ENCODE measurements at regions not wholly inside any gene's neighbourhood (a gene's known extent, or its start where the extent isn't known, plus 50 kb on each side); places are given as distances from the start of the nearest gene placed in this dataset.
"Not testable (repeated sequence)": the region's sequence is repeated elsewhere in the genome, so short reads cannot be mapped to it uniquely, and the experiment has no call there.

GRCh38 chr3:35950021-35950420 lies 310.7 kb downstream of the ARPP21 start:
- DNase-seq, result no peak

DNA sequence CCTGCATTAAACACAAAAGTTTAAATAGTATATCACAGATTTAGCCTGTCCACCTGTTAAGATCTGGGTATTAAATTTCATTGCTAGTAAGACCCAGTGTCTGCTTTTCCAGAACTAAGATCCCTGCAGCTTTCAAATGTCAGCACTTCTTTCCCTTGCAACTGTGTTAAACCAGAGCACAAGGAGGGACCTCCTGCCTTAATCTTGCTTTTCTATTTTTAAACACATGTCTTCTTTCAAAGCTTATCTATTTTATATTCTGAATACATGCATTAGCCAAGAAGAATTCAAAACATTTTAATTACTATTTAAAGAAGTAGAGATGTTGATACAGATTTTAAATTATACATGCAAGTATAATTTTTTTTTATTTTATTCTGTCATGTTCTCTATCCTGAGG lies 315.1 kb downstream of the ARPP21 start:
- no peak for DNase-seq

- peak; percentile 63 for DNase-seq
Measured at GRCh38 chr3:35965908-35966307, 326.6 kb downstream of the ARPP21 start.

GRCh38 chr3:35966629-35967464 lies 327.5 kb downstream of the ARPP21 start:
- DNase-seq, result no peak

GRCh38 chr3:35968043-35968622 lies 328.8 kb downstream of the ARPP21 start:
- DNase-seq, result no peak

DNA sequence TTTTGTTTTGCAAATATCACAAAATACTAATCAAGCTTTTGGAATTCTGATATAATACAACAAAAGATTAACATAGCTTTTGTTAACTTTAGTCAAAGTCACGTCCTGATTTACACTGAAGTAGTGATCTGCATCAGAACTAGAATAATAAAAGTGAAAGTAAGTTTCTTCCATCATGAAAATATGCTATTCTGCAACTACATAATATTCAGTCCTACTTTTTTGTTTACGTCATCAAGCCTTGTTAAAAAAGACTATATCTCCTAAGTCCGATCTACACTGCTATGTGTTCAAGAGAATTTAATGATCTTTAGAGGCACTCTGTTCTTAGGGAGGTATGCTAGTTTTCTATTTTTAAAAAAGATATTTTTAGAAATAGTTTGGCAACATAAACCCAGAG lies 330.1 kb downstream of the ARPP21 start:
- DNase-seq, result no peak

GRCh38 chr3:35970793-35971192 lies 331.5 kb downstream of the ARPP21 start:
- no peak for DNase-seq

- no peak for DNase-seq
Measured at GRCh38 chr3:35971686-35972085, 332.4 kb downstream of the ARPP21 start.

- DNase-seq, result no peak
Measured at GRCh38 chr3:35974872-35975271, 335.5 kb downstream of the ARPP21 start.

DNA sequence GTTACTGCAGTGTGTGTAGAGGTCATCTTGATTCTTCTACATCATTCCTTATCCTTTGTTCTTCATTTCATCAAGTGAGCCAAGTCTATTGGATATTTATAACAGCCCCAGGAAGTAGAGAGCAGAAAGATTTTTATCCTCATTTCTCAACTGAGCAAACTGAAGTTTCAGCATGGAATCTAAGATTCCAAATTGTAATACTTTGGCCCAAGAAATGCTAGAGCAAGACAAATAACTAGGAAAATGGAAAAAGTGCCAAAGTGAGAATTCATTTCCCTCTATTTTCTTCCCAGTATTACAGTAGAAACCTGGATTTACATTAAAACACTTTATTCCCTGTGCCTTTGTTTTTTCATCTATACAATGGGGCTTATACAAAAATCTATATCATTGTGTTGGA lies 346.8 kb downstream of the ARPP21 start:
- no peak for DNase-seq

DNA sequence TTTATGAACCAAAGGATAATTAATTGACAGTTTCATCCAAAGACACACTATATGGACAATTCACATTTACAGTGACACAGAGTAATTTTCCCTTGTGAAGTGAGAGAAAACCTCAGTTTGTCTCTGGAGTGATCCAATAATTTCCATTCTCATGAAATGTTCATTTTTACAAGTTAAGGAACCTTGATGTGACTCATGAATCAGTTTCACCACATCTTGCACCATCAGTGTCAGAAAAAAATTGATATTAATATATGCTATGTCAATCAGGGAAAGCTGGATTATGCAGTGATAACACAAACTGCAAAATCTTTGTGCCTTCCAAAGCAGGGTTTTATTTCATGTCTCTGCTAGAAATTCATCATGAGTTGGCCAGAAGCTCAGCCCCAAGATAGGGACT lies 348.1 kb downstream of the ARPP21 start:
- no peak for DNase-seq

DNA sequence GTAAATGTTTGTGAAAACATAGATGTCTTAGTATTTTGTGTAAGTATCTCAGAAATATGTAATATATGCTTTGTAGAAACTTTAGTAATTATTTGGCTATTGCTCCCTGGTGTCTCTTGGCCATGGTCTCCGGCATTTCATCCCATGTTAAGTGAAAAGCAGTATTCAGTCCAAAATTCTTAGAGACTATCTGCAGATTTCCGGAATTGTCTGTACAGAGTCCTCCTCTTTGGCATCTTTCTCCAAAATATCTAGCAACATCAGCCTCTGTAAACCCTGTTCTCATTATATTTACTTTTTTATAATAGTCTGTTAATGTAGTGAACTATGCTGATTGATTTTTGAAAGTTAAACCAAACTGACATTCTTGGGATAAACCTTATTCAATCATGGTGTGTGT lies 352.7 kb downstream of the ARPP21 start:
- DNase-seq, result no peak

- DNase-seq, result no peak
Measured at GRCh38 chr3:36011791-36012190, 368.5 kb upstream of the STAC start.

DNA sequence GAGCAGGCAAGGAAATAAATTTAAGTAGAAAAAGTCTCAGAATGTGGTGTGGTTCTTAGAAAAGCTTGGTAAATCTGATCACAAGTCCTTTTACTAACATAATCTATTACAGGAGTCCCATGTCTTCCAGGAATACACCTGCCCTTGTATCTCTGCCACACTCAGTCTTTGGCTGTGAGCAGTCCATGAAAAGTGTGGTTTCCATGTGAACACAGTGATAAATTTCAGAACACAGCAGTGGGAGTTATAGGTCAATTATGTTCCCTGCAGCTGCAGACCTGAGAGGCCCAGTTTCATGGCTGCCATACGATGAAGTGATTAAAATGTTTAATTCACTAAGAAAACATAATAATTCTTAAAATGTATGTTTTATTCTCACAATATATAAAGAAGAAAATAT lies 366.9 kb upstream of the STAC start:
- DNase-seq, result no peak

GRCh38 chr3:36025232-36025631 lies 355.1 kb upstream of the STAC start:
- no peak for DNase-seq

GRCh38 chr3:36032180-36033047 lies 347.9 kb upstream of the STAC start:
- DNase-seq, result no peak

DNA sequence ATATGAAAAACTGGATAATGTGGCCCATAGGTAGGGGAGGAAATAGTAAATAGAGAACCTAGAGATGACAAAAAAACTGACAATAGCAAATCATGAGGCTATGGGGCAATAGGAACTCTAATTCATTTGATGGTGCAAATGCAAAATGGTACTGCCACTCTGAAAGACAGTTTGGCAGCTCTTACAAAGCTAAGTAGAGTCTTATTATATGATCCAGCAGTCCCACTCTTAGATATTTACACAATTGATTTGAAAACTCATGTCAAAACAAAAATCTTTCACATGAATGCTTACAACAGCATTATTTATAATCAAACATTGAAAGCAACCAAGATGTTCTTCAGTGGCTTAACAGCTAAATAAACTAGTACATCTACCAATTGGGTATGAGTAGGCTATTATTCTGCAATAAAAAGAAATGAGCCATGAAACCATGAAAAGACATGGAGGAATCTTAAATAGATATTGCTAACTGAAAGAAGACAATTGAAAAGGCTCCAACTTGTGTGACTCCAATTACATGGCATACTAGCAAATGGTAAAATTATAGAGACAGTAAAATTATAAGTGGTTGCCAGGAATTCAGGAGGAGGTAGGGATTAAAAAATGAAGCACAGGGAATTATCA lies 321.8 kb upstream of the STAC start:
- no peak for DNase-seq

DNA sequence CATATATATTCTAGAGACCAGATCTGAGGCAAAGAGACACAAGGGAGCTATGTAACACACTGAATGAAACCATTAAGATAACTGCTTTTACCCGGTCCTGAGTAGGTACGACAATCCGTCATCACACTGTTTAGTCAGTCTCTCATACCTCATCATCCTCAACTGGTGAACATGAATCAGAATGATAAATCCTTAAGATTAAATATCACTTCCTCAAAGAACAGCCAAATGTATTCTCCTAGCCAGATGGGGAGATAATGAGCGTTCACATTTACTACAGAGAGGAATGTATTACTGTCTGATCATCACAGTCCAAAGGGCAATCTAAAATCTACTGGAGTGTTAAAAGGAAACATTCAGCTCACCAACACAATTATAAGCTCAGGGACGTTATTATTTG lies 319.4 kb upstream of the STAC start:
- no peak for DNase-seq

DNA sequence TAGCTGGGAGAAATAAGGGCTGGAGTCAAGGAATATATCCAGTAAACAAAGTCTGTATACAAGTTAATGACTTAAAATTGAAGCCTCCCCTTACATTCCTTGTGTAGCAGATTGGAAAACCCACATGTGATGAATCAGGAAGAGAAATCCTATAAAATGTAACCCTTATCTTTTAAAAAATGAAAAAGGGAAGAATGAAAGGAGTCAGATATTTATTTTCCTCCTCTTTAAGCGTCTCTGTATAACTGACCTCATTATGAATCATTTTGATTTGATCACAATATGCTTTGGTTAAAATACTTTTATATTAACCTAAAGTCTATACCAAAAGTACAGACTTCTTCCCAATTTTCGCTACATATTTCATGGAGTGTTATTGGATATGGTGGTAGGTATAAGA lies 316.3 kb upstream of the STAC start:
- DNase-seq, result no peak

DNA sequence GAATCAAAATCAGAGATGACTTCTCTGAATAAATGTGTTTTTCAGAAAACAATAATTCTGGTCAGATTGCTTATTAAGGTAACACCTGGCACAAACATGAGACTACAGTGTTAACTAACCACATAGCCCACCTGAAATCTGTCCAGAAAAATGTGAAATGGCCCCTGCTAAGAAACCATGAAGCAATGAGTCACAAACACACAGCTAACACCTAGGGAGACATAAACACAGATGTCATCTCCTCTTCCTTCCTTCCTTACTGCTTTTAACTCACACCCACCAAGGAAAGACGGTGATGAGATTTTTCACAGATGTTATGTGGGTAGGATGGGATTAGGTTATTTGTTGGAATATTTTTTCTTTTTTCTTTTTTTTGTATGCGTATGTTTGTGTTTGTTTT lies 315.0 kb upstream of the STAC start:
- DNase-seq, result no peak

GRCh38 chr3:36075491-36075890 lies 304.8 kb upstream of the STAC start:
- DNase-seq, result no peak

- DNase-seq, result no peak
Measured at GRCh38 chr3:36077320-36077719, 303.0 kb upstream of the STAC start.

DNA sequence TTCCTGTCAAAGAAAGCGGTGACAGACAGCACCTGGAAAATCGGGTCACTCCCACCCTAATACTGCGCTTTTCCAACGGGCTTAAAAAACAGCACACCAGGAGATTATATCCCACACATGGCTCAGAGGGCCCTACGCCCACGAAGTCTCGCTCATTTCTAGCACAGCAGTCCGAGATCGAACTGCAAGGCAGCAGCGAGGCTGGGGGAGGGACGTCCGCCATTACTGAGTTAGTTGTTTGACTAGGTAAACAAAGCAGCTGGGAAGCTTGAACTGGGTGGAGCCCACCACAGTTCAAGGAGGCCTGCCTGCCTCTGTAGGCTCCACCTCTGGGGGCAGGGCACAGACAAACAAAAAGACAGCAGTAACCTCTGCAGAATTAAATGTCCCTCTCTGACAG lies 297.3 kb upstream of the STAC start:
- DNase-seq, result not testable (repeated sequence)

Measured in dermis blood vessel endothelial cell (primary cell).